Thyroid gland (tissue), 4 donors: ENCODE measurements at regions not wholly inside any gene's neighbourhood (a gene's known extent, or its start where the extent isn't known, plus 50 kb on each side); places are given as distances from the start of the nearest gene placed in this dataset.
"Not testable (repeated sequence)": the region's sequence is repeated elsewhere in the genome, so short reads cannot be mapped to it uniquely, and the experiment has no call there.

ENCODE experiments used
- DNase-seq, 2 donors: peaks; one replicate each; pipeline ENCODE4 v3.0.0-alpha.2; 2019
- H3K27ac ChIP-seq, 3 donors: fragments of 200-600 bp; sonication (generic); 1 replicate in 2 of 3; 2 replicates in 1 of 3; pipeline ENCODE4 v1.5.1; 2016 to 2019; ENCODE audit warnings: mild to moderate bottlenecking in 1 of 3, moderate library complexity in 1 of 3
- H3K27me3 ChIP-seq: fragments of 200-600 bp; sonication (generic); one replicate; pipeline ENCODE4 v1.5.1; 2019
- H3K36me3 ChIP-seq, 2 donors: fragments of 200-600 bp; sonication (generic); one replicate each; pipeline ENCODE4 v1.5.1; 2016 to 2019
- H3K4me1 ChIP-seq, 2 donors: fragments of 200-600 bp; sonication (generic); one replicate each; pipeline ENCODE4 v1.5.1; 2017 to 2019
- H3K4me3 ChIP-seq, 3 donors: fragments of 200-600 bp; sonication (generic); replicated peaks in 1 of 3; 1 replicate in 2 of 3; 2 replicates in 1 of 3; pipeline ENCODE4 v1.5.1; 2016; ENCODE audit warnings: mild to moderate bottlenecking in 1 of 3
- H3K9me3 ChIP-seq: fragments of 200-600 bp; sonication (generic); one replicate; pipeline ENCODE4 v1.5.1; 2017
- POLR2A ChIP-seq, 2 donors: fragments of 450-650 bp; IDR thresholded peaks; one replicate each; pipeline ENCODE4 v1.6.1; 2017; ENCODE audit warnings: antibody characterized with exemption in 2 of 2, mild to moderate bottlenecking in 2 of 2, moderate library complexity in 1 of 2
- WGBS, 2 donors: methylation state at CpG; one replicate each; pipeline ENCODE4 v1.1.5; 2017; 5-methylcytosine and 5-hydroxymethylcytosine counted together
- intact Hi-C: fragments of 100-400 bp; cut with DNase I; formaldehyde crosslinking; loops from one replicate; pipeline ENCODE4 v1.15.1; 2023
- TF ChIP-seq, protein P1 (sequence below), 6 experiments: fragments of 200-600 bp in 3 of 6; fragments of 450-650 bp in 3 of 6; sonication (generic) in 3 of 6; IDR thresholded peaks; one replicate each; pipeline ENCODE4 v1.5.1; 2016 to 2019; ENCODE audit warnings: antibody characterized with exemption in 6 of 6, mild to moderate bottlenecking in 2 of 6, inconsistent platforms in 1 of 6, moderate library complexity in 1 of 6

DNA sequence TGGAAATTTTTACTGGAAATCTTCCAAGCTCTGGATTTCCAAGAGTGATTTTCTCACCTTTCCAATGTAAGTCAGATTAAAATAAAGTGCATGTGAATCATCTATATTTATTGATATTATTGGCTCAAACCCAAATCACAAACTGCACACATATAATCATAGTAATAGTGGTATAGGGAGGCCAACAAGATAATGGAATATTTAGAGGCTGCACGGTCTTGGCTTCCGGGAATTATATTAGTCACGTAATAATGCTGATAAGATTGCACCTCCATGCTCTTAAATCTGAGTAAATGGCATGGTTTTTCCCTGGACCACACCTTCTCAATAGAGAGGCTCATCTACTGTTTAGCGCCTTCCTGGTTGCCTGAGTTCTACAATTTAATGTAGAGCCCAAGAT, 567.1 kb upstream of the NR2F2 start:
- 94% methylated on average over 4 of the region's 4 CpGs for WGBS, 2 donors
- TF ChIP-seq, protein P1, sequence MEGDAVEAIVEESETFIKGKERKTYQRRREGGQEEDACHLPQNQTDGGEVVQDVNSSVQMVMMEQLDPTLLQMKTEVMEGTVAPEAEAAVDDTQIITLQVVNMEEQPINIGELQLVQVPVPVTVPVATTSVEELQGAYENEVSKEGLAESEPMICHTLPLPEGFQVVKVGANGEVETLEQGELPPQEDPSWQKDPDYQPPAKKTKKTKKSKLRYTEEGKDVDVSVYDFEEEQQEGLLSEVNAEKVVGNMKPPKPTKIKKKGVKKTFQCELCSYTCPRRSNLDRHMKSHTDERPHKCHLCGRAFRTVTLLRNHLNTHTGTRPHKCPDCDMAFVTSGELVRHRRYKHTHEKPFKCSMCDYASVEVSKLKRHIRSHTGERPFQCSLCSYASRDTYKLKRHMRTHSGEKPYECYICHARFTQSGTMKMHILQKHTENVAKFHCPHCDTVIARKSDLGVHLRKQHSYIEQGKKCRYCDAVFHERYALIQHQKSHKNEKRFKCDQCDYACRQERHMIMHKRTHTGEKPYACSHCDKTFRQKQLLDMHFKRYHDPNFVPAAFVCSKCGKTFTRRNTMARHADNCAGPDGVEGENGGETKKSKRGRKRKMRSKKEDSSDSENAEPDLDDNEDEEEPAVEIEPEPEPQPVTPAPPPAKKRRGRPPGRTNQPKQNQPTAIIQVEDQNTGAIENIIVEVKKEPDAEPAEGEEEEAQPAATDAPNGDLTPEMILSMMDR (IDR thresholded peaks at IDR 0.05), result no peak
- no peak for TF ChIP-seq POLR2A (IDR thresholded peaks at IDR 0.05)
- no peak for DNase-seq
- intact Hi-C loops, result no loop called here
- Histone ChIP-seq H3K36me3 (no peaks in the 10 kb centered on the region), H3K27ac (no peak overlapping the region), H3K9me3 (no peaks in the 10 kb centered on the region), H3K4me3 (no peak overlapping the region), H3K27me3 (no peaks in the 10 kb centered on the region), H3K4me1 (no peaks in the 10 kb centered on the region)

DNA sequence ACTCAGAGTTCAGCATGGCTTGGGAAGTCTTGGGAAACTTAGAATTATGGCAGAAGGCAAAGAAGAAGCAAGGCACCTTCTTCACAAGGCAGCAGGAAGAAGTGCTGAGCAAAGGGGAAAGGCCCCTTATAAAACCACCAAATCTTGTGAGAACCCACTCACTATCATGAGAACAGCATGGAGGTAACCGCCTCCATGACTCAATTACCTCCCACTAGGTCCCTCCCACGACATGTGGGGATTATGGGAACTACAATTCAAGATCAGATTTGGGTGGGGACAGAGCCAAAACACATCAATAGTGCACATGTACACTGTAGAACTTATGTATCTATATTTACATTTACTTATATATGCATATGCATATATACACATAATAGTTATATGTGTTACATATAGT, 565.3 kb upstream of the NR2F2 start:
- TF ChIP-seq POLR2A (IDR thresholded peaks at IDR 0.05), result no peak
- TF ChIP-seq, protein P1 (IDR thresholded peaks at IDR 0.05), result no peak

DNA sequence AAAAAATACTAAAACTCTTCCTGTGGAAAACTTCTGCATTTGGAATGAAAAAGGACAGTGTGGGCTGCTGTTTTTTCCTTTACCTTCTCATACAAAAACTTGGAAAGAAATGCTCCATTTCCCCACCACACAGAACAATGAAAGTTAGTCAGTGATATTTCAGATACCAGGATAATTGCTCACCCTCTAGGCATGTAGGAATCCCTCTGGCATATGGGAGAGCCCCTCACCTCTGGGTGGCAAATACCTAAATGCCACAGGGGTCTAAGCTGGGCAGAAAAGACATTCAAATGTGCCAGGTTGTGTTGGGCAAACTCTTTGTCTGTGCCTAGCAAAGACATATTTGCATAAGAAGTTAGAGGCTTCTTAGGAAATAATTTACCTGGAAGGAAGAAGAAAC, 560.3 kb upstream of the NR2F2 start:
- Histone ChIP-seq H3K4me1 (no peaks in the 10 kb centered on the region), H3K9me3 (no peaks in the 10 kb centered on the region), H3K27ac (no peak overlapping the region), H3K4me3 (no peak overlapping the region), H3K36me3 (no peaks in the 10 kb centered on the region), H3K27me3 (no peaks in the 10 kb centered on the region)
- intact Hi-C loops, result no loop called here
- DNase-seq, result no peak
- TF ChIP-seq POLR2A (IDR thresholded peaks at IDR 0.05), result no peak
- TF ChIP-seq, protein P1 (IDR thresholded peaks at IDR 0.05), result no peak

More for the DNA sequence above, 565.3 kb upstream of the NR2F2 start:
- H3K9me3 ChIP-seq, result no peaks in the 10 kb centered on the region
- 87 to 90% methylated on average over 2 of the region's 2 CpGs for WGBS, 2 donors
- H3K4me1 ChIP-seq, result no peaks in the 10 kb centered on the region
- H3K27ac ChIP-seq, result no peak overlapping the region
- H3K27me3 ChIP-seq, result no peaks in the 10 kb centered on the region
- DNase-seq, result no peak
- intact Hi-C loops, result no loop called here
- no peaks in the 10 kb centered on the region for H3K36me3 ChIP-seq
- no peak overlapping the region for H3K4me3 ChIP-seq

DNA sequence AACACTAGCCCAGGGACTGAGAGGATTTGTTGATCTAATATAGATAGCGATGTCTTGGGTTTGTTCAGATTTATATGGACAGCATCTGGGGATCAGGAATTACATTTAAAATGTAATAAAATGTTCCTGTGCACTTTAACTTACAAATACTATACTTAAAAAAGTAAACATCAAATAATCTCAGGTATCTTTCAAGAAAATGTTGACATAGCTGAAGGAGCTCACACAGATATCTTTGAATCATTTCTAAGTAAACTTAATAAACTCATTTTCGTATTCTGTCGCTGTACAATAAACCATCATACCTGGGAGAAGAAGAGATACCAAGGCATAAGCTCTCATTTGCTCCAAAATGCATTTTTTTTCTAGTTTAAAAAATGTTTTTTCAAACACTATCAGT, 557.5 kb upstream of the NR2F2 start:
- H3K4me3 ChIP-seq, result no peak overlapping the region
- 91 to 94% methylated on average over 3 of the region's 3 CpGs for WGBS, 2 donors
- H3K4me1 ChIP-seq, result no peaks in the 10 kb centered on the region
- intact Hi-C loops, result no loop called here
- H3K36me3 ChIP-seq, result no peaks in the 10 kb centered on the region
- no peak overlapping the region for H3K27ac ChIP-seq
- TF ChIP-seq, protein P1 (IDR thresholded peaks at IDR 0.05), result no peak
- H3K27me3 ChIP-seq, result no peaks in the 10 kb centered on the region
- no peak for DNase-seq
- no peaks in the 10 kb centered on the region for H3K9me3 ChIP-seq

DNA sequence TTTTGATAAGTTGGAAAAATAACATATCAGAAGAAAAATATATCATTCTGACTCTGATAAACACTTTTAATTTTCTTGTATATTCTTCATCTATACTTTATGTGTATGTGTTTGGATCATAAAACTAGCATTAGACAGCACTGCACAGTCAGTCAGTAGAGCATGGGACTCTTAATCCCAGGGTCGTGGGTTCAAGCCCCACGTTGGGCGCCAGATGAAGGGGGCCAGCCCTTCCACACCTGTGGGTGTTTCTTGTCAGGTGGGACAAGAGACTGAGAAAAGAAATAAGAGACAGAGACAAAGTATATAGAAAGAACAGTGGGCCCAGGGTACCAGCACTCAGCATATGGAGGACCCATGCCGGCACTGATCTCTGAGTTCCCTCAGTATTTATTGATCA, 546.0 kb upstream of the NR2F2 start:
- DNase-seq, result no peak
- H3K27ac ChIP-seq, result no peak overlapping the region
- H3K27me3 ChIP-seq, result no peaks in the 10 kb centered on the region
- no peaks in the 10 kb centered on the region for H3K4me1 ChIP-seq
- peaks cover 3% of the 10 kb centered on the region for H3K9me3 ChIP-seq
- H3K36me3 ChIP-seq, result no peaks in the 10 kb centered on the region
- WGBS, 2 donors, result 85 to 87% methylated on average over 4 of the region's 4 CpGs
- H3K4me3 ChIP-seq, result no peak overlapping the region
- TF ChIP-seq, protein P1 (IDR thresholded peaks at IDR 0.05), result no peak
- TF ChIP-seq POLR2A (IDR thresholded peaks at IDR 0.05), result no peak
- intact Hi-C loops, result no loop called here

DNA sequence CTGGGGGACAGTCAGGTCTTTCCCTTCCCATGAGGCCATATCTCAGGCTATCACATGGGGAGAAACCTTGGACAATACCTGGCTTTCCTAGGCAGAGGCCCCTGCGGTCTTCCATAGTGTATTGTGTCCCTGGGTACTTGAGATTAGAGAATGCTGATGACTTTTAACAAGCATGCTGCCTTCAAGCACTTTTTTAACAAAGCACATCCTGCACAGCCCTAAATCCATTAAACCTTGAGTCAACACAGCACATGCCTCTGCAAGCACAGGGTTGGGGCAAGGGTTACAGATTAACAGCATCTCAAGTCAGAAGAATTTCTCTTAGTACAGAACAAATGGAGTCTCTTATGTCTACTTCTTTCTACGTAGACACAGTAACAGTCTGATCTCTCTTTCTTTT, 545.2 kb upstream of the NR2F2 start:
- H3K36me3 ChIP-seq, H3K4me3 ChIP-seq, H3K9me3 ChIP-seq, H3K27me3 ChIP-seq, H3K27ac ChIP-seq, intact Hi-C loops, DNase-seq, H3K4me1 ChIP-seq: not testable (repeated sequence)
- 44 to 53% methylated on average over 2 of the region's 2 CpGs for WGBS, 2 donors
